DMS153 (cell line): ENCODE measurements at regions not wholly inside any gene's neighbourhood (a gene's known extent, or its start where the extent isn't known, plus 50 kb on each side); places are given as distances from the start of the nearest gene placed in this dataset.
A peak's percentile ranks its signal among the peaks of the same experiment; 100 is the strongest.

Experiments
- DNase-seq: peaks from one replicate; lab custom pipeline; 2025; lab: John Stamatoyannopoulos, UW

GRCh38 chr1:112219267-112219666 is 176.7 kb upstream of the CTTNBP2NL start:
- no peak for DNase-seq

GRCh38 chr1:112230232-112230631 is 165.8 kb upstream of the CTTNBP2NL start:
- DNase-seq, result no peak

GRCh38 chr1:112231331-112231730 is 164.7 kb upstream of the CTTNBP2NL start:
- no peak for DNase-seq

GRCh38 chr1:112232848-112233247 is 163.2 kb upstream of the CTTNBP2NL start:
- no peak for DNase-seq

GRCh38 chr1:112234710-112235109 is 161.3 kb upstream of the CTTNBP2NL start:
- DNase-seq, result no peak

- DNase-seq, result peak; percentile 77
These were observed 157.9 kb upstream of the CTTNBP2NL start for GRCh38 chr1:112237983-112238545.

- no peak for DNase-seq
These were observed 156.2 kb upstream of the CTTNBP2NL start for GRCh38 chr1:112239683-112240330.

GRCh38 chr1:112242470-112242869 is 153.5 kb upstream of the CTTNBP2NL start:
- no peak for DNase-seq

- no peak for DNase-seq
These were observed 151.9 kb upstream of the CTTNBP2NL start for GRCh38 chr1:112244131-112244530.

GRCh38 chr1:112245114-112245513 is 150.9 kb upstream of the CTTNBP2NL start:
- no peak for DNase-seq

- peak; percentile 93 for DNase-seq
These were observed 148.9 kb upstream of the CTTNBP2NL start for GRCh38 chr1:112247036-112247597.

GRCh38 chr1:112247961-112248360 is 148.1 kb upstream of the CTTNBP2NL start:
- DNase-seq, result peak; percentile 24

GRCh38 chr1:112250892-112251291 is 145.1 kb upstream of the CTTNBP2NL start:
- no peak for DNase-seq

- no peak for DNase-seq
These were observed 144.1 kb upstream of the CTTNBP2NL start for GRCh38 chr1:112251766-112252506.

- no peak for DNase-seq
These were observed 142.6 kb upstream of the CTTNBP2NL start for GRCh38 chr1:112253366-112253765.

GRCh38 chr1:112255080-112255479 is 140.9 kb upstream of the CTTNBP2NL start:
- no peak for DNase-seq

GRCh38 chr1:112256411-112256810 is 139.6 kb upstream of the CTTNBP2NL start:
- DNase-seq, result no peak

GRCh38 chr1:112257043-112257835 is 138.8 kb upstream of the CTTNBP2NL start:
- DNase-seq, result no peak

GRCh38 chr1:112260699-112261098 is 135.3 kb upstream of the CTTNBP2NL start:
- no peak for DNase-seq

GRCh38 chr1:112262316-112262715 is 133.7 kb upstream of the CTTNBP2NL start:
- DNase-seq, result no peak

GRCh38 chr1:112263042-112263441 is 133.0 kb upstream of the CTTNBP2NL start:
- no peak for DNase-seq

GRCh38 chr1:112263453-112263852 is 132.6 kb upstream of the CTTNBP2NL start:
- DNase-seq, result no peak
